Tibial artery (tissue), 4 donors: ENCODE measurements at regions not wholly inside any gene's neighbourhood (a gene's known extent, or its start where the extent isn't known, plus 50 kb on each side); places are given as distances from the start of the nearest gene placed in this dataset.

ENCODE experiments used
- DNase-seq, 2 donors: peaks; one replicate each; pipeline ENCODE4 v3.0.0-alpha.2; 2019
- H3K27ac ChIP-seq, 2 donors: fragments of 200-600 bp; sonication (generic) in 1 of 2; 1 replicate in 1 of 2; 2 replicates in 1 of 2; pipeline ENCODE4 v1.5.1; 2018 to 2019; ENCODE audit warnings: mild to moderate bottlenecking in 1 of 2
- H3K27me3 ChIP-seq, 2 donors: fragments of 200-600 bp; sonication (generic) in 1 of 2; one replicate each; pipeline versions ENCODE4 v1.5.1 to v1.6.0; 2016 to 2019
- H3K36me3 ChIP-seq, 3 donors: fragments of 200-600 bp; sonication (generic) in 2 of 3; one replicate each; pipeline ENCODE4 v1.5.1; 2016 to 2019; ENCODE audit warnings: mild to moderate bottlenecking in 2 of 3
- H3K4me1 ChIP-seq, 4 donors: fragments of 200-600 bp; sonication (generic) in 2 of 4; 1 replicate in 3 of 4; 2 replicates in 1 of 4; pipeline ENCODE4 v1.5.1; 2016 to 2019
- H3K4me3 ChIP-seq, 2 donors: fragments of 200-600 bp; sonication (generic) in 1 of 2; 1 replicate in 1 of 2; 2 replicates in 1 of 2; pipeline ENCODE4 v1.5.1; 2018 to 2019; ENCODE audit warnings: mild to moderate bottlenecking in 2 of 2
- H3K9me3 ChIP-seq, 3 donors: fragments of 200-600 bp; sonication (generic) in 1 of 3; one replicate each; pipeline ENCODE4 v1.5.1; 2016 to 2019
- CTCF ChIP-seq, 2 experiments: fragments of 200-600 bp in 1 of 2; fragments of 450-650 bp in 1 of 2; IDR thresholded peaks; one replicate each; pipeline ENCODE4 v1.5.1; 2017 to 2019; ENCODE audit warnings: antibody characterized with exemption in 2 of 2, mild to moderate bottlenecking in 1 of 2, moderate library complexity in 1 of 2
- intact Hi-C: fragments of 100-400 bp; cut with DNase I; formaldehyde crosslinking; loops from one replicate; pipeline ENCODE4 v1.15.0; 2023; ENCODE audit warnings: low total_unique reads

- Histone ChIP-seq H3K4me1 (peaks cover 0 to 5% (median 0%) of the 10 kb centered on the region in 4 donors), H3K9me3 (no peaks in the 10 kb centered on the region), H3K27me3 (peaks cover 0 to 3% of the 10 kb centered on the region in 2 donors), H3K4me3 (no peak overlapping the region), H3K27ac (no peak overlapping the region), H3K36me3 (no peaks in the 10 kb centered on the region)
- intact Hi-C loops, result no loop called here
- no peak for DNase-seq
- no peak for TF ChIP-seq CTCF (IDR thresholded peaks at IDR 0.05)
Measured at GRCh38 chr2:40043641-40044040, 264.6 kb upstream of the THUMPD2 start.

GRCh38 chr2:40043191-40043590 is 264.1 kb upstream of the THUMPD2 start:
- Histone ChIP-seq H3K27ac (no peak overlapping the region), H3K9me3 (no peaks in the 10 kb centered on the region), H3K36me3 (no peaks in the 10 kb centered on the region), H3K4me1 (peaks cover 0 to under 1% (median 0%) of the 10 kb centered on the region in 4 donors), H3K4me3 (no peak overlapping the region), H3K27me3 (peaks cover 0 to 3% of the 10 kb centered on the region in 2 donors)
- no peak for DNase-seq
- intact Hi-C loops, result no loop called here
- no peak for TF ChIP-seq CTCF (IDR thresholded peaks at IDR 0.05)

GRCh38 chr2:40041422-40042382 is 262.6 kb upstream of the THUMPD2 start:
- H3K27ac ChIP-seq, result no peak overlapping the region
- intact Hi-C loops, result no loop called here
- no peak overlapping the region for H3K4me3 ChIP-seq
- H3K27me3 ChIP-seq, result peaks cover 0 to 3% of the 10 kb centered on the region in 2 donors
- H3K4me1 ChIP-seq, result no peaks in the 10 kb centered on the region
- H3K36me3 ChIP-seq, result no peaks in the 10 kb centered on the region
- no peak for TF ChIP-seq CTCF (IDR thresholded peaks at IDR 0.05)
- no peak for DNase-seq
- no peaks in the 10 kb centered on the region for H3K9me3 ChIP-seq

GRCh38 chr2:40039549-40039948 is 260.5 kb upstream of the THUMPD2 start:
- H3K36me3 ChIP-seq, result no peaks in the 10 kb centered on the region
- no peak for TF ChIP-seq CTCF (IDR thresholded peaks at IDR 0.05)
- DNase-seq, result no peak
- intact Hi-C loops, result no loop called here
- H3K27ac ChIP-seq, result no peak overlapping the region
- peaks cover 0 to 3% of the 10 kb centered on the region in 2 donors for H3K27me3 ChIP-seq
- H3K4me1 ChIP-seq, result no peaks in the 10 kb centered on the region
- H3K4me3 ChIP-seq, result no peak overlapping the region
- peaks cover 0 to 4% (median 0%) of the 10 kb centered on the region in 3 donors for H3K9me3 ChIP-seq

GRCh38 chr2:40038646-40039045 is 259.6 kb upstream of the THUMPD2 start:
- no peak for TF ChIP-seq CTCF (IDR thresholded peaks at IDR 0.05)
- Histone ChIP-seq H3K9me3 (peaks cover 0 to 4% (median 0%) of the 10 kb centered on the region in 3 donors), H3K36me3 (no peaks in the 10 kb centered on the region), H3K27me3 (peaks cover 0 to 2% of the 10 kb centered on the region in 2 donors), H3K4me3 (no peak overlapping the region), H3K27ac (no peak overlapping the region), H3K4me1 (no peaks in the 10 kb centered on the region)
- DNase-seq, result no peak
- intact Hi-C loops, result no loop called here
